Endothelial cell of umbilical vein (primary cell): ENCODE measurements at regions not wholly inside any gene's neighbourhood (a gene's known extent, or its start where the extent isn't known, plus 50 kb on each side); places are given as distances from the start of the nearest gene placed in this dataset.
"Not testable (repeated sequence)": the region's sequence is repeated elsewhere in the genome, so short reads cannot be mapped to it uniquely, and the experiment has no call there.

ENCODE experiments used
- BruUV-seq: library from RNA; stranded (reverse); fragments of 400-500 nt; replicated peaks from 2 replicates; lab custom pipeline; 2021; lab: Mats Ljungman, UMichigan
- CTCF ChIA-PET: fragments of 300-600, 350-600 bp; sonication (Branson Sonifier 250); formaldehyde crosslinking; loops from one replicate; lab custom pipeline; 2021; ENCODE audit warnings: antibody characterized with exemption, inconsistent platforms; lab: Charles Lee
- POLR2A ChIA-PET: fragments of 300-600, 350-600 bp; sonication (Branson Sonifier 250); formaldehyde crosslinking; loops from one replicate; lab custom pipeline; 2021; ENCODE audit warnings: antibody characterized with exemption, inconsistent platforms; lab: Charles Lee
- DNase-seq: peaks from one replicate; pipeline ENCODE4 v3.0.0-alpha.2; 2011; ENCODE audit warnings: low read depth, low spot score
- FAIRE-seq: peaks from 2 replicates; lab custom pipeline; 2011; peaks lifted over from hg19 to GRCh38; lab: Jason Lieb, UNC
- H2AFZ ChIP-seq: 2 replicates; pipeline ENCODE4 v1.6.0; 2012; ENCODE audit warnings: low read depth, low read length, control low read depth, inconsistent platforms
- H3K27ac ChIP-seq: 2 replicates; pipeline ENCODE4 v1.5.1; 2011; ENCODE audit warnings: low read depth, mild to moderate bottlenecking, control low read depth, low read length, moderate library complexity; ENCODE audit not compliant: insufficient read depth
- H3K27me3 ChIP-seq, 2 experiments: 2 replicates each; pipeline versions ENCODE4 v1.6.0 to v1.6.1; 2011; ENCODE audit warnings: low read length in 2 of 2, mixed read lengths in 1 of 2; ENCODE audit not compliant: control insufficient read depth in 2 of 2, insufficient read depth in 2 of 2
- H3K36me3 ChIP-seq, 2 experiments: 2 replicates in 1 of 2; 3 replicates in 1 of 2; pipeline ENCODE4 v1.5.1; 2011; ENCODE audit warnings: low read length in 2 of 2, mild to moderate bottlenecking in 1 of 2, moderate library complexity in 1 of 2; ENCODE audit not compliant: control insufficient read depth in 2 of 2, insufficient read depth in 2 of 2; ENCODE audit errors: extremely low read depth in 1 of 2
- H3K4me1 ChIP-seq: 3 replicates; pipeline ENCODE4 v1.5.1; 2011; ENCODE audit warnings: mild to moderate bottlenecking, low read length; ENCODE audit not compliant: control insufficient read depth, insufficient read depth; ENCODE audit errors: extremely low read depth
- H3K4me2 ChIP-seq: 2 replicates; pipeline ENCODE4 v1.6.1; 2011; ENCODE audit warnings: low read length, control low read depth, mixed read lengths; ENCODE audit not compliant: insufficient read depth
- H3K4me3 ChIP-seq, 3 experiments: fragments of 200-600 bp in 1 of 3; sonication (generic), shearing (Covaris generic) in 1 of 3; replicated peaks in 1 of 3; 2 replicates each; pipeline ENCODE4 v1.5.1; 2011 to 2016; ENCODE audit warnings: control low read depth in 3 of 3, low read length in 3 of 3, mild to moderate bottlenecking in 2 of 3, inconsistent platforms in 1 of 3, low read depth in 1 of 3, moderate library complexity in 1 of 3; ENCODE audit not compliant: insufficient read depth in 1 of 3
- H3K79me2 ChIP-seq: 2 replicates; pipeline ENCODE4 v1.6.0; 2012; ENCODE audit warnings: low read length, inconsistent platforms; ENCODE audit not compliant: control insufficient read depth, insufficient read depth
- H3K9ac ChIP-seq: replicated peaks from 2 replicates; pipeline ENCODE3; 2011; ENCODE audit warnings: low read length, control low read depth; ENCODE audit not compliant: insufficient read depth; ENCODE audit errors: extremely low read depth
- H3K9me1 ChIP-seq: replicated peaks from 3 replicates; pipeline ENCODE4 v1.6.0; 2011; ENCODE audit warnings: mild to moderate bottlenecking, low read length; ENCODE audit not compliant: control insufficient read depth, insufficient read depth; ENCODE audit errors: extremely low read depth
- H3K9me3 ChIP-seq: replicated peaks from 2 replicates; pipeline ENCODE4 v1.5.1; 2012; ENCODE audit warnings: low read length, inconsistent platforms; ENCODE audit not compliant: control insufficient read depth, insufficient read depth
- H4K20me1 ChIP-seq: replicated peaks from 2 replicates; pipeline ENCODE3; 2011; ENCODE audit warnings: mild to moderate bottlenecking, low read length; ENCODE audit not compliant: control insufficient read depth, insufficient read depth; ENCODE audit errors: extremely low read depth
- dilution Hi-C: fragments of 300-500 bp; cut with MboI; formaldehyde crosslinking; loops from one replicate; pipeline ENCODE4 v1.15.0; 2019; ENCODE audit warnings: low sequenced_read_pairs; ENCODE audit not compliant: extremely low pct_ligation_motif_present
- intact Hi-C: fragments of 100-400 bp; cut with micrococcal nuclease; formaldehyde crosslinking; loops from one replicate; pipeline ENCODE4 v1.10.0; 2022

GRCh38 chr5:1583081-1583875 lies 59.5 kb upstream of the LPCAT1 start:
- H3K9me1 ChIP-seq, H4K20me1 ChIP-seq, DNase-seq, H3K4me3 ChIP-seq, dilution Hi-C loops, H2AFZ ChIP-seq, H3K4me2 ChIP-seq, H3K79me2 ChIP-seq, H3K36me3 ChIP-seq, POLR2A ChIA-PET, H3K27me3 ChIP-seq, intact Hi-C loops, BruUV-seq, H3K4me1 ChIP-seq, FAIRE-seq, H3K9me3 ChIP-seq, H3K27ac ChIP-seq, H3K9ac ChIP-seq: not testable (repeated sequence)
- CTCF ChIA-PET: interaction anchor here (1.7 kb wide), 1 partner anchor 13 kb away, joined by 3 read pairs; no protein-coding TSS in a partner anchor

- H3K36me3 ChIP-seq, DNase-seq, H3K9ac ChIP-seq, H3K4me2 ChIP-seq, intact Hi-C loops, H3K9me1 ChIP-seq, POLR2A ChIA-PET, H3K27me3 ChIP-seq, H3K27ac ChIP-seq, H2AFZ ChIP-seq, FAIRE-seq, H3K4me3 ChIP-seq, H3K4me1 ChIP-seq, H3K9me3 ChIP-seq, CTCF ChIA-PET, H4K20me1 ChIP-seq, H3K79me2 ChIP-seq, dilution Hi-C loops, BruUV-seq: not testable (repeated sequence)
Measured at GRCh38 chr5:1579389-1579788, 55.6 kb upstream of the LPCAT1 start.

GRCh38 chr5:1576851-1577250 lies 53.1 kb upstream of the LPCAT1 start:
- FAIRE-seq, H3K36me3 ChIP-seq, H3K9me1 ChIP-seq, H3K9me3 ChIP-seq, H2AFZ ChIP-seq, H3K4me1 ChIP-seq, H4K20me1 ChIP-seq, H3K27ac ChIP-seq, H3K4me2 ChIP-seq, H3K4me3 ChIP-seq, DNase-seq, H3K9ac ChIP-seq, intact Hi-C loops, H3K27me3 ChIP-seq, dilution Hi-C loops, CTCF ChIA-PET, BruUV-seq, POLR2A ChIA-PET, H3K79me2 ChIP-seq: not testable (repeated sequence)

- dilution Hi-C loops, H3K27ac ChIP-seq, H3K4me1 ChIP-seq, intact Hi-C loops, H3K79me2 ChIP-seq, CTCF ChIA-PET, H3K4me2 ChIP-seq, H3K9me3 ChIP-seq, H4K20me1 ChIP-seq, H3K4me3 ChIP-seq, FAIRE-seq, H3K36me3 ChIP-seq, H2AFZ ChIP-seq, H3K27me3 ChIP-seq, DNase-seq, POLR2A ChIA-PET, H3K9ac ChIP-seq, H3K9me1 ChIP-seq, BruUV-seq: not testable (repeated sequence)
Measured at GRCh38 chr5:1575991-1576714, 52.4 kb upstream of the LPCAT1 start.
